GM18951 (cell line): ENCODE measurements at regions not wholly inside any gene's neighbourhood (a gene's known extent, or its start where the extent isn't known, plus 50 kb on each side); places are given as distances from the start of the nearest gene placed in this dataset.

Experiments used
- POLR2A ChIP-seq: IDR thresholded peaks from 4 replicates; pipeline ENCODE4 v1.6.1; 2011; ENCODE audit warnings: mild to moderate bottlenecking; ENCODE audit not compliant: insufficient read length, insufficient read depth; ENCODE audit errors: extremely low read depth
- in situ Hi-C: fragments of 300-500 bp; cut with MboI; formaldehyde crosslinking; loops from one replicate; pipeline ENCODE4 v1.12.0; 2022; ENCODE audit warnings: low sequenced_read_pairs, mixed read lengths, inconsistent platforms; ENCODE audit not compliant: unreplicated experiment

DNA sequence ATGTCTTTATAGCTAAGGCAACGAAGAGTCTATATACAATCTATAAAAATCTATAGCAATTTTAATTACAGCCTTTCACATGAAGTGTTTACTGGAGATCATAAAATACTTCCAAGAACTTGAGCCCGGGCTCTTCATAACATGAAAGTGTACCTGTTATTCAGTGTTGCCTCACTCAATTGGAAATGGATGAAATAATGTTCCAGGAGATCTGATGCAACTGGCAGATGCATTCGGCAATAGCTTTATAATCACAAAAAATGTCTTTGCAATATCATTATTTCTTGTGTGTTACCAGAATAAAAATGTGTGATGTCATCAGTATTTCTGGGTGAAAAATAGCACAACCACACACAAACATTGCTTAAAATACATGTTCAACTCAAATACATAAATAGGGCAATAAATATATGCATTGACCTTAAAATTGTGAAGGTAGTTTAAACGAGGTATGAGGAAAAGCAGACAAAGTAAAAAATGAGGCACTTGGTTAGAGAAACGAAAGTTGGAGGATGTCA is 1266.8 kb upstream of the PCDH7 start:
- TF ChIP-seq POLR2A = no peak

DNA sequence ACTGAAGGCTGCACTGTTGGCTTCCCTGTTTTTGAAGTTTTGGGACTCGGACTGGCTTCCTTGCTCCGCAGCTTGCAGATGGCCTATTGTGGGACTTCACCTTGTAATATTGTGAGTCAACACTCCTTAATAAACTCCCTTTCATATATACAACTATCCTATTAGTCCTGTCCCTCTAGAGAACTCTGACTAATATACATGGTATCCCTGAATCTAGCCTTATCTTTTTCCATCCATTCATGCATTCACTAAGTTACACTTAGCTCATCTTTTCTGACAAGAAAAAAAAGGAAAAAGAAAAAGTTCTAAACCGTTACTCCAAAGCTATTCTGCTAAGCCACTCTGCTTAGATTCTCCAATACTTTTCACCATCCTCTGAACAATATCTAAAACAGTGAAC is 1260.2 kb upstream of the PCDH7 start:
- in situ Hi-C loops = no loop called here
- TF ChIP-seq POLR2A = no peak

More for the DNA sequence above, 1266.8 kb upstream of the PCDH7 start:
- in situ Hi-C loops = no loop called here

- in situ Hi-C loops = no loop called here
- TF ChIP-seq POLR2A = no peak
Measured at GRCh38 chr4:29467044-29467717, 1253.0 kb upstream of the PCDH7 start.
